ENCODE measurements at regions not wholly inside any gene's neighbourhood (a gene's known extent, or its start where the extent isn't known, plus 50 kb on each side); places are given as distances from the start of the nearest gene placed in this dataset.

GRCh38 chr6:21337263-21337662, 256.3 kb upstream of the SOX4 start:
- no TSS peak for BruUV-seq (replicated peaks)
- CTCF ChIA-PET, result no interaction called here
- intact Hi-C loops (cut with micrococcal nuclease), result no loop called here
- H3K4me2 ChIP-seq (ENCODE audit: low read length), result no peak overlapping the region
- H4K20me1 ChIP-seq (ENCODE audit: insufficient read depth), result no peaks in the 10 kb centered on the region
- TF ChIP-seq SP1 (IDR thresholded peaks at IDR 0.05; ENCODE audit: low read depth) (no peak), SRF (IDR thresholded peaks at IDR 0.05; ENCODE audit: low read depth) (no peak), ZNF274 (IDR thresholded peaks at IDR 0.05; ENCODE audit: low read depth, low read length) (no peak), CEBPB (IDR thresholded peaks at IDR 0.05; ENCODE audit: low read depth) (no peak), REST (IDR thresholded peaks at IDR 0.05; ENCODE audit: low read depth) (no peak), SIN3A (IDR thresholded peaks at IDR 0.05; ENCODE audit: low read depth) (no peak), CBX3 (IDR thresholded peaks at IDR 0.05; ENCODE audit: low read depth) (no peak), RAD21 (IDR thresholded peaks at IDR 0.05; ENCODE audit: low read depth) (no peak), EGR1 (IDR thresholded peaks at IDR 0.05; ENCODE audit: low read depth) (no peak)
- H3K27me3 ChIP-seq (ENCODE audit: insufficient read depth, low read length), result no peaks in the 10 kb centered on the region
- H3K79me2 ChIP-seq (ENCODE audit: insufficient read depth, low read length), result no peaks in the 10 kb centered on the region
- H3K4me3 ChIP-seq (replicated peaks in 1 of 2; ENCODE audit: low read depth in 1 of 2, low read length in 2 of 2), result no peak overlapping the region
- no peak overlapping the region for H3K27ac ChIP-seq (ENCODE audit: low read depth, low read length)
- no peak overlapping the region for H2AFZ ChIP-seq (ENCODE audit: low read depth, low read length, poor library complexity, severe bottlenecking)
- DNase-seq (ENCODE audit: low read depth, low spot score) (no peak), ATAC-seq (no peak)
- no peaks in the 10 kb centered on the region for H3K9me2 ChIP-seq (ENCODE audit: insufficient read depth)
- no peak overlapping the region for H3K9ac ChIP-seq (ENCODE audit: low read length)
- RAD21 ChIA-PET (ENCODE audit: low non-redundant PET in 1 of 2, low total read pairs in 2 of 2, uncharacterized antibody in 2 of 2, unreplicated experiment in 2 of 2), result no interaction called here
- no peaks in the 10 kb centered on the region for H3K9me3 ChIP-seq (ENCODE audit: control insufficient read depth in 1 of 2, insufficient read depth in 1 of 2, low read depth in 1 of 2, low read length in 2 of 2)
- H3K36me3 ChIP-seq (ENCODE audit: control insufficient read depth in 1 of 2, insufficient read depth in 2 of 2, low read length in 2 of 2), result no peaks in the 10 kb centered on the region
- H3K4me1 ChIP-seq (ENCODE audit: control insufficient read depth in 1 of 2, insufficient read depth in 2 of 2, low read length in 2 of 2), result no peaks in the 10 kb centered on the region
- POLR2A ChIA-PET, result no interaction called here

Data from HCT116 (cell line).